HG02970 (cell line): ENCODE measurements at regions not wholly inside any gene's neighbourhood (a gene's known extent, or its start where the extent isn't known, plus 50 kb on each side); places are given as distances from the start of the nearest gene placed in this dataset.

Source experiments
- ATAC-seq: cut with Tn5 transposase; IDR thresholded peaks from one replicate; pipeline ENCODE4 v1.9.1; 2021; ENCODE audit warnings: mild to moderate bottlenecking, moderate library complexity, moderate number of reproducible peaks; ENCODE audit not compliant: unreplicated experiment, low FRiP score

DNA sequence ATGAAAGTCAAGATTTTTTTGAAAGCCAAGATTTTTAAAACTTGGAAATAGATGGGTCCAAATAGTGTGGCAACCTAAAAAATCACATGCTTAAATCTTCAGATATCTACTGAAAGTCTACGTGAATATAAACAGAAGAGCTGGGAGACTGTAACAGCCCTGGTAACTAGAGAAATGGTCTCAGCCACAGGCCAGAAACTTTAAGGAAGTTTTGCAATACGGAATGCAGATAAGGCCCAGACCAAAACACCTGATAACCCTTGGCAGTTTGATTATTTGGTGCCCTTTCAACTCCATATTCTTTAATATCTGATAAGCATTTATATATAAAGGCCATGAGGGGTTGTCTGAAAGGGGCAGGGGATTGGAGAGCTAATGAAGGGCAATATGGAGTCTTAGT lies 537.3 kb upstream of the TGFBR2 start:
- no peak for ATAC-seq

DNA sequence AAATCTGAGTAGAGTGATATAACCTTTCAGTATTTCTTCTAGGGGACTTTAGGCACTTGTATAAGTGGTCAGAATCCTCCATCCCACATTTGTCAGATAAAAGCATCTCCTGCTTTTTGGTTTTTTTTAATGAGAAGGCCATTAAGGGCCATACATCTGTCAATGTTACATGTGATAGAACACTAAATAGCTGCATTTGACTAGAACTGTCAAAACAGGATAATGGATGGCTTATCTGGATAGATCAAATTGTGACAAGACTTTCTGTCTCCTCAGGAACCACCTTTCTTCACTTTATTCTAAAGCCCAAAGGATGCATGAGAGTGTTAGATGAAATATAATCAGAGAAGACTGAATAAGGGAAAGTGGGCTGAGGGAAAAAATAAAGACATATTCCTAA lies 533.4 kb upstream of the TGFBR2 start:
- no peak for ATAC-seq

DNA sequence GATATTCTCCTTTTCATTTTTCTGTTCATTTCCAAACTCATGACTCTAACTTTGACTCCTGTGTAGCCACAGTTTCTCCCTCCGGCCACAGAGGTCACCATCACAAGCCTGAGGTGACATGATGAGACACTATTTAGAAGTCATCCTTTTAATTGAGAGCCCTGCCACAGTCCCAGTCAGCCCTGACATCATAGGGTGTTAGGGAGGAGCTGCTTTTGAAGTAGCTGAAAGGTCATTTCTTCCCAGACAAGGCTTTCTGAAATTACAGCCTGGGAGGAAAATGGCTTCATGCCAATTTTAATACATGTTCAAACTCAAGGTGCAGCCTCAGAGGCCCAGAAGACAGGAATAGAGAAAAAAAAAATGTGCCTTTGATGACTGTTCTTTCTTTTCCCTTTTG lies 532.8 kb upstream of the TGFBR2 start:
- ATAC-seq: no peak

DNA sequence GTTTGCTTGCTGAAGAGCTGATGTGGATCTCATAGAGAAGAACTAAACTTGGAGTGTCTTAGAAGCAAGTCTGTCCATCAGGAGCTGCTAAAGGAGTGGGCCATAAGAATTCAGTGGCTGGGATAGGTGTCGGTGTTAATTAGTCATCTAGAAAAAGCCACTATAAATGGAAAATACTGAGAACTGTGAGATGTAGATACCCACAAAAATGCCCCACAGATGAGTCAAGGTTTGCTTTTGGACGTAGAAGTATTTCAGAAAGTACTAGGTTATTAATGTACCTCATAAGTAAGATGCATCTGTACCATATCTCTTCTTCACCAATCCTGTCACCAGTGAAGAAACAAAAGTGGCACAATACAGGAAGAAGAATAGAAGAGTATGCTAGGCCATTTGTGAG lies 530.9 kb upstream of the TGFBR2 start:
- no peak for ATAC-seq

DNA sequence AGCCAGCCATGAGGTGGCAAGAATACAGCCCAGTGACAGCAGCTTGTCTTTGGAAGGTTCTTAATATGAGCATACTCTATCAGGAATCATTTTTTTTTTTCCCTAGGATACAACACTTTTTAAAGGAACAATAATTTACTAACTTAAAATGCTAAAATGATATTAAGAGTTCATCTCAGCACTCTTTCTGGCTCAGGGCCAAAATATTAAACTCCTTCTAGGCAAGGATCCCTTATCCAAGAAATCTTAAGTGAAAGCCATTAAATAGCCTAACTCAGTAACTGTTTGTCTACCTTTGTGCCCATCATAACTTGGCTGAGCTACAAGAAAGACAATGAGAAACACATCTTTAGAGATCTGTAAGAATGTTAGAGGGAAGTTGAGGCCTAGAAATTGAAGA lies 529.5 kb upstream of the TGFBR2 start:
- no peak for ATAC-seq

DNA sequence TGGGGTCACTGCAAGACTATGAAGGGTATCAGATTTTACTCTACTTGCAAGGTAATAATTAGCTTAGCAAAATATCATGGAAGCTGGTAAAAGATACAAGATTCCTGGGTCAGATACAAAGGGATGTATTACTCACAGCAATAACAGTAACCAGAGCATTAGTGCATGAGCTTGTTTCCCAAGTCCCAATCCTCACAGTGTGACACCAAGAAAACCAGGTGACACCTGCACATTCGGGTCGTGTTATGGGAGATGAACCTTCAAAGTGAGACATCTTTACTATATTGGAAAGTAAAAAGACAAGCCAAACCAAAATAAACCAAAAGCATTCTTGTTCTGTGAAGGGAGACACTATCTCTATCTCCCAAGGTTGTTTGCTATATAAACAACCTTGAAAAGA lies 528.7 kb upstream of the TGFBR2 start:
- ATAC-seq: no peak

DNA sequence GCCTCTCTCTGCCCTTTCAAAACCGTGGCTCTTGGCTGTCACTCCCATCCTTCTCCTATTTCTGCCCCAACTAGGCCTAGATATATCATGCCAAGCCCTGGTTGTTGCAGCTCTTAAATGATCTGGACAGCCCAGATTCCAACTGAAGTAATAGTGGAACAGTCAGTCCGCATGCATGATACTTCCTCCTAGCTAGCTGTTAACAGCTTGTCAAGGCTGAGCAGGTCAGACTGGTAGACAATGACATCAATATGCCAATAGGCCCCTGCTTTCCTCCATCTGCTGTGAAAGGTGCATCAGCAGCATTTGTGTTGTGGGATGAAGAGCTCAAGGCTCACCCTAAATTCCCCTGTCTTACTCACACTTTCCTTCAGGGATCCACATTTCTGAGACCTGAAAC lies 527.7 kb upstream of the TGFBR2 start:
- no peak for ATAC-seq

DNA sequence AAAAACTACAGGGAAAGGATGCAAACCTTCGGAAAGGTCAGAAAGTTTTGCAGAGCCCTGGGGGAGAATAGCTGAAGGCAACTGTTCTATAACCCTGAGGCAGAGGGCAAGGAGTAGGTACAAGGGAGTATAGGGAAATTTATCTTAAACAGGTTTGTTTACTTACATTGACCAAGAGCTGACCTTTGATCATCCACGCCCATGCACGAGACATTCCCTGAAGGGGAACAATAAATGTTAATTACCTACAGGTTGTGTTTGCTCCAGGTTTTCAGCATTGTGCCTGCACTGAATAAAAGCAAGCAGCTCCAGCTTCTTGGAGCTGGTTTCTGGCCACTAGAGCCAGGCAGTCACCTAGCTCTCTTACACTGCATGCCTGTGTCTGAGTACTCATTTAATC lies 524.5 kb upstream of the TGFBR2 start:
- ATAC-seq: no peak

DNA sequence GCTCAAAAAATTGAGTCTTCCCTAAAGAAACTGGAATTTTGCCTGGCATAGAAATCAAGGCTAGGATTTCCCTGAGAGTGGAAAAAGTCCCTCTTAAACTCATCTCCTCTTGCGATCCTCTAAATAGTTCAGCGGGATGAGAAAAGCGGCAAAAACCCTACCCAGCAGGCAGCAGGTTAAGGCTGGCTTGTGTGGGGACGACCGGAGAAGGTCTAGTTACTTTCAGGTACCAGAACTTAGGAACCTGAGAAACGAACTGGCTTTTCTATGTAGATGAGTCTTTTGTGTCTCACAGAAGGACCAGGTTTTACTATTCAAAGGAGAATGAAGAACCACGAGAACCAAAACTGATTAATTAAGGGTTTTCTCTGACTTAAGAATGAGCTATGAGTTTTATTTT lies 523.7 kb upstream of the TGFBR2 start:
- ATAC-seq: no peak

DNA sequence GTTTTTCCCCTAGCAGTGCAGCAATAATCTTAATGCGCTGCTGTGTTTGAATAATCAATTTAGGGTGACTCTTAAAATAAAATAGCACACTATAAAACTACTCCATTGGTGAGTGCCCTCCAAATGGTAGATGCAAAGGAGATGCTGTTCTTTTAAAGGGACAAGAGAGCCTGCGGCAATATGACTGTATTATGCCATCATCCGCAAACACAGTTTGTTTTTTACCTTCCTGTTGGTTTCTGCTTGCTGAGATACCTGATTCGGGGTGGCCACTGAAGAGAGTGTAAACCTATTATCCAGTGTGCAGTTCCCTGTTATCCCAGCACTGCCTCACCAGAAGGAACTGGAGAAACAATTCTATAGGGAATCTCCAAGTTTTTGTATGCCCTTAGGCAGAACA lies 523.1 kb upstream of the TGFBR2 start:
- ATAC-seq: no peak

DNA sequence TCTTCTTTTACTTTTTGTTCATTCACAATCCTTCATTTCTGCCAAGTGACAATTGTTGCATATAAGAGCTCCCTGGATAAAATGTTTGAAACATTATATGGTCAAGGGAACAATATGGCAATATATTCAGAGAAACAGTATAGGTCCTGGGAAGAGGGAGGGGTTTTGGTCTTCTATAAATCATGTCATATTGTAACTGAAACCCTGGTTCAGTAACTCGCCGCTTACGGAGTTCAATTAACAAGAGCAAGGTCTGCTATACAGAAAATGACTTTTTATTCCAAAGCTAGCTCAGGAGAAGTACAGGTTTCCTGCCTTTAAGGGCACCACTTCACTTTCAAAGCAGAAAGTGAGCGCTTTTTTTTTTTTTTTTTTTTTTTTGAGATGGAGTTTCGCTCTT lies 522.1 kb upstream of the TGFBR2 start:
- no peak for ATAC-seq

DNA sequence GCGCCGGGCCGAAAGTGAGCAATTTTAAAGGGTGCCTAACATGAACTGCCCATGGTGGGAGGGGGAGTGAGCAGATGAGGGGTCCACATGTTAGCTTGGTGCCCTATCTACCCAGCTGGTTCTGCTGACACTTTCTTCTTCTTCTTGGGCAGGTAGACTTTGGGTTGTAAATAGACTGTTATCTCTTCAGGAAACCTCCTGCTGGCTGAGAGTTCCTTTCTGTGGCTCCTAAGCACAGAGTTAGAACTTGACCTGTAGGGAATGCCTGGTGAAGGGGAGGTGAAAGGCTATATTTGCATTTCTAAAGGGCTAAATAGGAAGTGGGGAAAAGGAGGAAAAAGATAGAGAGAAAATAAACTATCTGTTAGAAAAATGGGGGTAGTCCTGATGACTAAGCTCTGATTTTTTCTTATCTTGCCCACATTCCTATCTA lies 521.4 kb upstream of the TGFBR2 start:
- no peak for ATAC-seq

DNA sequence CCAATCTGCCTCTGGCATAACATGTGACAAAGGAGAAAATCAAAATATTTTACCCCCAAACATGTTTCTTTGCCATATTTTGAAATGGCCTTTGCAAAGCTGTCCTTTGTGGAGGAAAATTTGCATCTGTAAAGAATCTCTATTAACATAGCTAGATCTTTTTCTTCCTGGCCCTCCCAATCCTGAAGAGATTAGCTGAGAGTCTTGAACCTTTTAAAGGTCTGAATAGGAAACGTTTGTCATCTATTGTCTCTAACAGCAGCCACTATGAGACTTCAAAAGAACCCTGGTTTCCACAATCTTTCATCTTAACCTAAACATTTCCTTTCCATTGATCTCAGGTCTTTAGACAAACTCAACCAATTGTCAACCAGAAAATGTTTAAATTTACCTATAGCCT lies 520.9 kb upstream of the TGFBR2 start:
- ATAC-seq: no peak

DNA sequence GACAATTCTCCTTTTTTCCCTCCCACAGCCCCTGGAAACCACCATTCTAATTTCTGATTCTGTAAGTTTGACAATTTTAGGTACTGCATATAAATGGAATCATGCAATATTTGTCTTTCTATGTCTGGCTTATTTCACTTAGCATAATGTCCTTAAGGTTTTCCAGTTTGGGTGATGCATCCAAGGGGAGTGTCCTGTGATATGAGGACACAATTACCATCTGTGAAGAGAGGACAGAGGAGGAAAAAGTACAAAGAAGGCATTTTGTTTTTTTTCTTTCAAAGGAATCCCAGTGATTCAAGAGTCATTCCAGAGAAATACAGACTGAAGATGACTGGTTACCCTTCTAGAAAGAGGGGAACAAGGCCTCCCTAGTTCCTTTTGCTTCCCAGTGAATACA lies 514.7 kb upstream of the TGFBR2 start:
- no peak for ATAC-seq

DNA sequence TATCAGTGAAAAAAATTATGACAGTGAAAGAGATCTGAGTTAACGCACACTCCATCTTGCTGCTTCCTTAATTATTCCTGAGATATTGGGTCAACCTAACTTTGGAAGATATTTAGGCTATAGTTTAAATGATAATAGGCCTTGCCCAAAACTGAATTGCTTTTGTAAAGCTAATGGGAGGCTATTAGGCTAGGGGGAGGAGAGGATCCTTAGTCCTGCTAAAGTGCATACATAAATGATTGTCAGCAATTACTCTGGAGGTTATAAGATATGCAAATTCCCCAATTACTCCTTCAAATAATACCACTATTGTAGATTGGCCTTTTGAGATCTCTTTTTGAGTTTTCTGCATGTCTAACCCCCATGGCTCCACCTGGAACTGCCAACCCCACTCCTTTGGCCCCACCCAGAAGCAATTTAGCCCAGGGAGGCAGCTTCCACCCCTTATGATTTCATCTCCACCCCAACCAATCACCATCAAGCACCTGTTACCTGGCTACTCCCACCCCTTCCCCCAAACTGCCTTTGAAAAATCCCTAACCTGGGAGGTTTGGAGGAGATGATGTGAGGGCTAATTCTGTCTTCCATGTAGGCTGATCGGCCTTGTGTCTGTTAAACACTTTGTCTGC lies 509.3 kb upstream of the TGFBR2 start:
- no peak for ATAC-seq

DNA sequence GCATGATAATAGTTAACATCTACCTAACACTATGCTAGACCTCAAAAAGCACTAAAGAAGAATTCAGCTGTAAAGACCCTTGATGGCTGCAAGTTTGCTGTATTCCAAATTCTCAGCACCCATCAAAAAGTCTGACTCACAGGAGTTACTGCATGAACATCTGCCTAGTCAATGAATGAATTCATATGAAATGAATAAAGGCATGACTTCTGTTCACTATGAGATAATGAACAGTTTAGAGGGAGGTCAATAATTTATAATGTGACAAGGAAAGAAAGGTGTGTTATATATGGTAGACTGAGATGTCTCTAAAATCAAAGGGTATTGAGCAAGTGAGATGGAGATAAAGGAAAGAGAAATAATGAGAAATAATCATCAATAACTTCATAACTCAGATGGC lies 508.2 kb upstream of the TGFBR2 start:
- ATAC-seq: no peak

DNA sequence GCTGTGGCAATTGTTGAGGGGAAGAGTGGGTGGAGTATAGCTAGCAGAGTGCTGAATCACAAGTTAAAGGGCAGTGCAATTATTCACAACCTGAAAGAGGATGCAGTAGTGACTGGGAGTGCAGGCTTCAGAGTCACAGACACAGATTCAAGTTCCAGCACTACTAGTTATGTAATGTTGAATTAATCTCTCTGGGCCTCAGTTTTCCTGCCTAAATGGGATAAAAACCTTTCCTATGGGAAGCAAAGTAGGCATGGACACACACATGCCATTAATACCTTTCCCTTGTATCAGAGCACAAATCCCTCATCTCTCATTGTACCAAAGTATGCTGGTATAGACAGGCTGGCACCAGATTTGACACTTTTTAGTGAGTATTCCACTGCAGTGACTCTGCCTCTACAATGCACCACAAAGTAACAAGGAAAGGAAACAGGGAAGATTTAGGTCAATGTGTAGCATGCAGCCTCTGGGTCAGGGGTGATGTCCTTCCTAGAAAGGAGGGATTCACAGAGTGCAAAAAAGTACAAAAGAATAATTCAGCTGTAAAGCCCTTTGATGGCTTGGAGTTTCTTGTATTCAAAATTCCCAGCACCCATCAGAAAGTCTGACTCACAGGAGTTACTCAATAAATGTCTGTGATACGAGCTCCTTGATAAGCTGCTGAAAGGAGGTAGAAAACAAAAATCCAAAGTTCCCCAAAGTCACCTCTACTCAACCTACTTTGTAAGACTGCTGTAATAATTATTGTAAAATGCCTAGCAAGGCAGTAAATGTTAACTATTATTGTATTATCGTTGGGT lies 507.5 kb upstream of the TGFBR2 start:
- ATAC-seq: no peak

DNA sequence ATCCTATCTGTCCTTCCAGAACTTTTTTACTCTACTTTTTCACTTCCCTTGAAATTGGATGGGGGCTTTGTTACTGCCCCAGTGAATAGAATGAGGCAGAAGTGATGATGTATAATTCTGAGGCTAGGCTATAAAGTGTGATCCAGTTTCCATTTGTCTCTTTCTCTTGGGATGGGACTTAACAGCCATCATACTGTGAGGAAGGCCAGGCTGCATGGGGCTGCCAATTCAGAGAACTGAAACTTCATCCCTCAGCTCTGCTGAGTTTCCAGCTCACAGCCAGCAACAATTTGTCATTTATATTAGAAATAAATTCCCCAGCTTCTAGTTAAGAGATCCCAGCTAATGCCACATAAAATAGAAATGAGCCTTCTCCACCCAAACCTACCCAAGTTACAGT lies 504.0 kb upstream of the TGFBR2 start:
- no peak for ATAC-seq

DNA sequence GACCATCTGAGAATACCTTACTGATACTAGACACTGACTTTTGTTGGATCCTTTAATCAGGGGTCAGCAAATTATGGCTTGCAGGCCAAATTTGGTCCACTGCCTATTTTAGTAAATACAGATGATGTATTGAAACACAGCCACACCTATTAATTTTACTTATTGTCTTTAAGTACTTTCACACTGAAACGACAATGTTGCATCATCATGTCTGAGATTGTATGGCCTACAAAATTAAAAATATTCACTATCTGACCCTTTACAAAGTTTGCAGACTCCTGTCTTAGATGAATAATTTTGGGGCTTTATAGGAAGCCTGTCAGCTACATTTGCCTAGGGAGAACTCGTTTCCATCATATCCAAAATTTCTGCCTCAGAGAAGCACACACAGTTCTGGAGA lies 503.2 kb upstream of the TGFBR2 start:
- ATAC-seq: no peak

DNA sequence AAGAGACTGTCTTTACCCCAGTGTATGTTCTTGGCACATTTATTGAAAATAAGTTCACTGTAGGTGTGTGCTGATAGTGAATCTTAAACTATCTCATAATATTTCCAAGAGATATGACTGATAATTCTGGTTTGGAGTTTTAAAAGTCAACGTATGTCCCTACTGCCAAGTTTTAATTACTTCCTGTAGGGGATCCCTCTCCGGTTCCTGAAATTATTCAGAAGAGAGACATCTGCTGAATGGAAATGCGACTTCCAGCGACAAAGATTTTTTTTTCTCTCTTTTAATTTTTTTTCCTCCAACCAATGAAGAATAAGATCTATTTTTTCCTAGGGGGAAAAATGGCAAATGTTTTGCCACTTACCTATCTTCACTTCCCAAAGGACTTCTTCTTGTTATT lies 498.9 kb upstream of the TGFBR2 start:
- ATAC-seq: no peak

DNA sequence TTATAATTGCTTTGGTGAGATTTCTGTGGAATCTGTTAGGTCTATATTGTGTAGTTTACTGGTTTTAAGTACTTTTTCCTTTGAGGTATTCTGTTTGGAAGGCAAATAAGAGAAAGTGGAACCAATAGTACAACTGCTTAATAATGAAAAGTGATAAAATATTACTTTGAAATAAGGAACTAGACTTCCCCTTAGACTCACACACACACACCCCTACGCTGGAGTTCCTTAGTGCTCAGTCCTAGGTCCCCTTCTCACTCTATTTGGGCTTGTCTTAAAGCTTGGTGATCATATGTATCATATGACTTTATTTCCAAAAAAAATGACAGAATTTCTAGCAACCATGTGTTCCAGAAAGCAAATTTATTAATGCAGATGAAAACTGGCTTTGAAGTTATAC lies 494.0 kb upstream of the TGFBR2 start:
- no peak for ATAC-seq

DNA sequence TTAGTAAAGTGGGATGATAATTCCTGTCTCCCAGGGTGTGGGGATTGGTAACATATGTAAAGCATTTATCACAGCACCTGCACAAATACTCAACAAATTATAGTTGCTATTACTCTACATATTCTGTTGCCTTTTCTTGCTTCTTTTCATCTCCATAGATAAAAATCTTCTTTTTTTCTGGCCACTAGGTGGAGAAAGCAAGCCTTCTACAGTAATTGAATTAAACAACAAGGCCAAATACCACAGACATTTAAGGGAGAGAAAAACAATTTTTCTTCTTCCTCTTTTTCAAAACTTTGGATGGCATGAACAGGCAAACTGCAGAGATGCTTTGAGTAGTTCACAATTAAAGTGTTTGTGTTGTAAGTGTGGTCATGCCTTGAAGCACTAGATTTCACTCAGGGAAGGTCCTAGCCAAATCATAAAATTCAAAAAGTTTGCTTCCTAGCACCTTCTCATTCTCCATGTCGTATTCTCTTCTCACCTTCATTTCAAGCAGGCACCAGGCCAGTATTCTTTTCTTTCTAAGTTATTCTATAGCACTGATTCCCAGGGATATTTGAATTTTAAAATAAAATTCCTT lies 493.4 kb upstream of the TGFBR2 start:
- ATAC-seq: peak; percentile 48
